ENCODE measurements at regions not wholly inside any gene's neighbourhood (a gene's known extent, or its start where the extent isn't known, plus 50 kb on each side); places are given as distances from the start of the nearest gene placed in this dataset.

GRCh38 chr10:35885076-35885475, 243.0 kb upstream of the FZD8 start:
- TF ChIP-seq, protein P1, sequence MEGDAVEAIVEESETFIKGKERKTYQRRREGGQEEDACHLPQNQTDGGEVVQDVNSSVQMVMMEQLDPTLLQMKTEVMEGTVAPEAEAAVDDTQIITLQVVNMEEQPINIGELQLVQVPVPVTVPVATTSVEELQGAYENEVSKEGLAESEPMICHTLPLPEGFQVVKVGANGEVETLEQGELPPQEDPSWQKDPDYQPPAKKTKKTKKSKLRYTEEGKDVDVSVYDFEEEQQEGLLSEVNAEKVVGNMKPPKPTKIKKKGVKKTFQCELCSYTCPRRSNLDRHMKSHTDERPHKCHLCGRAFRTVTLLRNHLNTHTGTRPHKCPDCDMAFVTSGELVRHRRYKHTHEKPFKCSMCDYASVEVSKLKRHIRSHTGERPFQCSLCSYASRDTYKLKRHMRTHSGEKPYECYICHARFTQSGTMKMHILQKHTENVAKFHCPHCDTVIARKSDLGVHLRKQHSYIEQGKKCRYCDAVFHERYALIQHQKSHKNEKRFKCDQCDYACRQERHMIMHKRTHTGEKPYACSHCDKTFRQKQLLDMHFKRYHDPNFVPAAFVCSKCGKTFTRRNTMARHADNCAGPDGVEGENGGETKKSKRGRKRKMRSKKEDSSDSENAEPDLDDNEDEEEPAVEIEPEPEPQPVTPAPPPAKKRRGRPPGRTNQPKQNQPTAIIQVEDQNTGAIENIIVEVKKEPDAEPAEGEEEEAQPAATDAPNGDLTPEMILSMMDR (conservative IDR thresholded peaks at IDR 0.05), result no peak
- TF ChIP-seq ZFX (IDR thresholded peaks at IDR 0.05), result no peak

Data from C4-2B (cell line).